CD4-positive, alpha-beta memory T cell (primary cell): ENCODE measurements at regions not wholly inside any gene's neighbourhood (a gene's known extent, or its start where the extent isn't known, plus 50 kb on each side); places are given as distances from the start of the nearest gene placed in this dataset.
A peak's percentile ranks its signal among the peaks of the same experiment; 100 is the strongest.

Experiments used
- CTCF ChIA-PET: fragments of 350-600 bp; sonication (Branson Sonifier 250); formaldehyde crosslinking; loops from one replicate; lab custom pipeline; 2021; ENCODE audit warnings: inconsistent platforms; ENCODE audit not compliant: partially characterized antibody; lab: Charles Lee
- POLR2A ChIA-PET: fragments of 350-600 bp; sonication (Branson Sonifier 250); formaldehyde crosslinking; loops from one replicate; lab custom pipeline; 2021; ENCODE audit not compliant: partially characterized antibody; lab: Charles Lee
- DNase-seq, 5 donors: peaks; one replicate each; pipeline versions ENCODE4 v3.0.0 to v3.0.0-alpha.2; 2020 to 2022; ENCODE audit warnings: mixed read lengths in 1 of 5
- H3K27ac ChIP-seq: one replicate; pipeline ENCODE4 v1.7.0; 2013; ENCODE audit warnings: low read depth, low read length
- H3K27me3 ChIP-seq: 2 replicates; pipeline ENCODE4 v1.7.0; 2013; ENCODE audit warnings: mild to moderate bottlenecking, low read length, moderate library complexity; ENCODE audit not compliant: insufficient read depth
- H3K36me3 ChIP-seq: 2 replicates; pipeline ENCODE4 v1.7.0; 2013; ENCODE audit warnings: mild to moderate bottlenecking, low read length, moderate library complexity; ENCODE audit not compliant: insufficient read depth
- H3K4me1 ChIP-seq: 2 replicates; pipeline ENCODE4 v1.7.0; 2013; ENCODE audit warnings: mild to moderate bottlenecking, low read length, moderate library complexity; ENCODE audit not compliant: insufficient read depth
- H3K4me3 ChIP-seq, 2 donors: one replicate each; pipeline ENCODE4 v1.7.0; 2013; ENCODE audit warnings: low read length in 2 of 2, mild to moderate bottlenecking in 1 of 2
- H3K9me3 ChIP-seq, 2 donors: one replicate each; pipeline ENCODE4 v1.7.0; 2013; ENCODE audit warnings: low read length in 2 of 2, control low read depth in 1 of 2; ENCODE audit not compliant: control insufficient read depth in 1 of 2
- H3K27ac Mint-ChIP-seq, 7 donors: one replicate each; pipeline ENCODE4 v1.8.0; 2020 to 2021; ENCODE audit warnings: mixed read lengths in 7 of 7, mild to moderate bottlenecking in 6 of 7, inconsistent platforms in 3 of 7, moderate library complexity in 3 of 7
- H3K27me3 Mint-ChIP-seq, 2 donors: one replicate each; pipeline ENCODE4 v1.8.0; 2020 to 2021; ENCODE audit warnings: mixed read lengths in 2 of 2
- H3K36me3 Mint-ChIP-seq, 2 donors: one replicate each; pipeline ENCODE4 v1.8.0; 2020 to 2021; ENCODE audit warnings: mixed read lengths in 2 of 2, inconsistent platforms in 1 of 2, mild to moderate bottlenecking in 1 of 2
- H3K4me1 Mint-ChIP-seq, 4 donors: one replicate each; pipeline ENCODE4 v1.8.0; 2020 to 2021; ENCODE audit warnings: mixed read lengths in 4 of 4, mild to moderate bottlenecking in 1 of 4
- H3K4me3 Mint-ChIP-seq, 8 donors: one replicate each; pipeline ENCODE4 v1.8.0; 2020 to 2021; ENCODE audit warnings: mixed read lengths in 8 of 8, mild to moderate bottlenecking in 7 of 8, moderate library complexity in 6 of 8, inconsistent platforms in 3 of 8
- H3K9me3 Mint-ChIP-seq, 8 donors: one replicate each; pipeline ENCODE4 v1.8.0; 2020 to 2021; ENCODE audit warnings: mixed read lengths in 8 of 8, mild to moderate bottlenecking in 5 of 8, inconsistent platforms in 3 of 8, moderate library complexity in 1 of 8
- intact Hi-C: fragments of 100-400 bp; cut with micrococcal nuclease; formaldehyde crosslinking; loops from one replicate; pipeline ENCODE4 v1.15.1; 2023

- no peaks in the 10 kb centered on the region for H3K4me1 Mint-ChIP-seq
- Histone ChIP-seq H3K36me3 (no peaks in the 10 kb centered on the region), H3K9me3 (no peaks in the 10 kb centered on the region), H3K27ac (no peak overlapping the region), H3K4me3 (no peak overlapping the region), H3K27me3 (no peaks in the 10 kb centered on the region), H3K4me1 (no peaks in the 10 kb centered on the region)
- peaks cover 13 to 32% of the 10 kb centered on the region in 2 donors for H3K27me3 Mint-ChIP-seq
- H3K36me3 Mint-ChIP-seq: no peaks in the 10 kb centered on the region
- H3K4me3 Mint-ChIP-seq: no peak overlapping the region
- POLR2A ChIA-PET: no interaction called here
- CTCF ChIA-PET: no interaction called here
- no peak overlapping the region for H3K27ac Mint-ChIP-seq
- intact Hi-C loops: no loop called here
- H3K9me3 Mint-ChIP-seq: peaks cover 0 to 7% (median 0%) of the 10 kb centered on the region in 8 donors
- no peak for DNase-seq
Observed at GRCh38 chr20:51156041-51156982, 133.4 kb upstream of the KCNG1 start.

- Histone ChIP-seq H3K4me3 (no peak overlapping the region), H3K27me3 (no peaks in the 10 kb centered on the region), H3K4me1 (no peaks in the 10 kb centered on the region), H3K9me3 (no peaks in the 10 kb centered on the region), H3K36me3 (no peaks in the 10 kb centered on the region), H3K27ac (no peak overlapping the region)
- H3K36me3 Mint-ChIP-seq: no peaks in the 10 kb centered on the region
- ChIA-PET CTCF (no interaction called here), POLR2A (no interaction called here)
- H3K9me3 Mint-ChIP-seq: peaks cover 0 to 7% (median 0%) of the 10 kb centered on the region in 8 donors
- H3K27me3 Mint-ChIP-seq: peaks cover 12 to 28% of the 10 kb centered on the region in 2 donors
- H3K4me1 Mint-ChIP-seq: no peaks in the 10 kb centered on the region
- intact Hi-C loops: no loop called here
- DNase-seq: no peak
- H3K4me3 Mint-ChIP-seq: no peak overlapping the region
- H3K27ac Mint-ChIP-seq: no peak overlapping the region
Observed at GRCh38 chr20:51154708-51155690, 132.1 kb upstream of the KCNG1 start.

DNA sequence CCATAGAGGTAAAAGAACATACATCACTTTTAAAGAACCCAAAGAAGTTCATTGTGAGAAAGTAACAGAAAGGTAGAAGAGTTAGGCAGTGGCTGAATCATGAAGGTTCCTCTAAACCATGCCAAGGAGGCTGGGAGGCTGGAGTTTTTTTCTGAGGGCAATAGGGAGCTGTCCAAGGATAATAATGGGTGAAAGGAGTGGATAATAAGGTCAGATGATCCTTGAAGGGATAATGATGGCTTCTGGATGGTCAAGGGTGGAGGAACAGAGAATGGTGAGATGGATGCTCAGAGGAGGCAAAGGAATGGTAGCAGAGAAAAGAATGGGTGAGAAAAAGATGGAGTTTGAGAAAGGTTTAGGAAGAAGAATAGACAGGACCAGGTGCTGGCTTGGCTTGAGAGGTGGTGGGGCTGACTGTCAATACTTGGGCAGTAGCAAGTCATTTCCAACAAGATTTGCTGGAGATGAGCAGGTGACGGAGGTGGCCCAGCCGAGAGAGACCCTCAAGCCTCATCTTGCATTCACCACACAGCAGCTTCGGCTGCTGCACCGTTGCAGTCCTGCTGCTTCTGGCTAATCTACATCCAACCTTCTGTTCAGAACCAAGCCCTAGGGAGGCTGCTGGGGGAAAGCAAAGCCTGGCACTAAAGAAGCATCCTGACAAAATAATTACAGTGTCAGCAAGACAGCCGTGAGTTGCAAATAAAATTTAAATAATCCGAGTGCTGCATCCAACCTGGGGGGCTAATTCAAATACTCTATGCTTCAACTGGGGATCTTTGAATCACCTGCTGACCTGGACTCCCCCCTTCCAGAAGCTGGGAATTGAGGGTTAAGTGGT lies 131.2 kb upstream of the KCNG1 start:
- no peak for DNase-seq
- peaks cover 0 to 7% (median 0%) of the 10 kb centered on the region in 8 donors for H3K9me3 Mint-ChIP-seq
- H3K27me3 Mint-ChIP-seq: peaks cover 10 to 22% of the 10 kb centered on the region in 2 donors
- H3K36me3 Mint-ChIP-seq: no peaks in the 10 kb centered on the region
- H3K27ac ChIP-seq: no peak overlapping the region
- POLR2A ChIA-PET: no interaction called here
- H3K27me3 ChIP-seq: no peaks in the 10 kb centered on the region
- H3K9me3 ChIP-seq: no peaks in the 10 kb centered on the region
- intact Hi-C loops: no loop called here
- no peaks in the 10 kb centered on the region for H3K4me1 ChIP-seq
- peak overlapping the region in 1 of 7 donors; percentile 28 for H3K27ac Mint-ChIP-seq
- no peaks in the 10 kb centered on the region for H3K36me3 ChIP-seq
- no peak overlapping the region for H3K4me3 Mint-ChIP-seq
- no peaks in the 10 kb centered on the region for H3K4me1 Mint-ChIP-seq
- CTCF ChIA-PET: no interaction called here
- no peak overlapping the region for H3K4me3 ChIP-seq

DNA sequence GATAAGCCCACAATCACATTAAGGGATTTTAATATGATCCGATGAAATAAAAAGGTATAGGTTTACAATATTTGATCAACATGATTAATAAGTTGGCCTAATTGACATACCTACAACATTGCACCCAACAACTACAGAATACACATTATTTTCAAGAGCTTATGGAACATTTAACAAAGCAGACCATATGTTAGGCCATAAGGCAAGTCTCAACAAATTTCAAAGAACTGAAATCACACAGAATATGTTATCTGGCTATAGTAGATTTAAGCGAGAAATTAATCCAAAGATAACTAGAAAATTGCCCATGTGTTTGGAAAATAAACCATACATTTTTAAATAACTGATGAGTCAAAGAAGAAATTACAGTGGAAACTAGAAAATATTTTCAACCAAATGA lies 126.0 kb upstream of the KCNG1 start:
- intact Hi-C loops: no loop called here
- H3K27ac ChIP-seq: no peak overlapping the region
- no peak overlapping the region for H3K27ac Mint-ChIP-seq

DNA sequence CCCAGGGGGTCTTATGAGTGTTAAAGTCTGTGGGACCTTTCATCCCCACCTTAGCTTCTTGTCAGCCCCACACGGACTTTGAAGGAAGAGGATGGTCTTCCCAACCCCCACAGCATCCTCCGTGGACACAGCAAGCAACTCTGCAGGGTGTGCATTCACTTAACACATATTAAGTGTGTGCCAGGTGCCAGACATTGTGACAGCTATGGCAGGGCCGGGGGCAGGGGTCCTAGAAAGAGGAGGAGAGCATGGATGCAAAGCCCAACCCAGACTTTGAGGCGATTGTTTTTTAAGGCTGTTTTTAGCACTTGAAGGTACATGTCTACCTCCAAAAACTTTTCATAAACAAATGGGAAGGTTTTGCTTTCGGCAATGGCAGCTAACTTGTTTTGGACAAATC lies 121.6 kb upstream of the KCNG1 start:
- no peak overlapping the region for H3K27ac ChIP-seq
- no peaks in the 10 kb centered on the region for H3K4me1 ChIP-seq
- Mint-ChIP-seq H3K9me3 (peaks cover 0 to 16% (median 10%) of the 10 kb centered on the region in 8 donors), H3K27ac (no peak overlapping the region), H3K36me3 (no peaks in the 10 kb centered on the region), H3K4me1 (peaks cover 0 to 1% (median 0%) of the 10 kb centered on the region in 4 donors), H3K27me3 (peaks cover 24 to 26% of the 10 kb centered on the region in 2 donors), H3K4me3 (no peak overlapping the region)
- no peaks in the 10 kb centered on the region for H3K9me3 ChIP-seq
- no peaks in the 10 kb centered on the region for H3K36me3 ChIP-seq
- no peak overlapping the region for H3K4me3 ChIP-seq
- ChIA-PET CTCF (interaction anchor here (0.9 kb wide), 1 partner anchor 9 kb away, joined by 3 read pairs; no protein-coding TSS in a partner anchor), POLR2A (no interaction called here)
- intact Hi-C loops: no loop called here
- no peak for DNase-seq
- H3K27me3 ChIP-seq: peaks cover 4% of the 10 kb centered on the region

More for the DNA sequence above, 126.0 kb upstream of the KCNG1 start:
- Histone ChIP-seq H3K4me3 (no peak overlapping the region), H3K4me1 (no peaks in the 10 kb centered on the region), H3K9me3 (no peaks in the 10 kb centered on the region), H3K27me3 (peaks cover 4% of the 10 kb centered on the region), H3K36me3 (no peaks in the 10 kb centered on the region)
- peaks cover 0 to 1% (median 0%) of the 10 kb centered on the region in 4 donors for H3K4me1 Mint-ChIP-seq
- no peak overlapping the region for H3K4me3 Mint-ChIP-seq
- ChIA-PET POLR2A (no interaction called here), CTCF (no interaction called here)
- no peaks in the 10 kb centered on the region for H3K36me3 Mint-ChIP-seq
- no peak for DNase-seq
- peaks cover 15 to 21% of the 10 kb centered on the region in 2 donors for H3K27me3 Mint-ChIP-seq
- H3K9me3 Mint-ChIP-seq: peaks cover 0 to 20% (median 10%) of the 10 kb centered on the region in 8 donors

DNA sequence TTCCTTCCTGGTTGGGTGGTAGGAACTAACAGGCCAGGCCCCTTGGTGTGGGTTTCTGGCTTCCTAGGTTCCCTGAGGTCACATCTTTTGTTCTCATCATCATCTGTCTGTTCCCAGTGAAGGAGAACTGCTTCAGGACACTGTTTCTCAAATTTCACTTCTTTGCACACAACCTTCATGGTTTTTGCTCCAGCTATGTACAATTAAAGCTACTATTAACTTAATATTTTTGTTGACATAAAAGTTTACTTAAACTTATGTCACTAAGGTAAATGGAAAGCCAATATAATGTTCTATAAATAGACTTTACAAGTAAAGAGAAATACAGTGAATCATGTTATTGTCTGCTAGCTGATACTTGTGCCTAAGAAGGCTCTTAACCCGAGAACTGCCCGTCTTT lies 120.7 kb upstream of the KCNG1 start:
- peaks cover 0 to 16% (median 10%) of the 10 kb centered on the region in 8 donors for H3K9me3 Mint-ChIP-seq
- Histone ChIP-seq H3K4me3 (no peak overlapping the region), H3K27ac (no peak overlapping the region), H3K36me3 (no peaks in the 10 kb centered on the region), H3K9me3 (no peaks in the 10 kb centered on the region), H3K27me3 (peaks cover 4% of the 10 kb centered on the region), H3K4me1 (no peaks in the 10 kb centered on the region)
- H3K4me3 Mint-ChIP-seq: no peak overlapping the region
- POLR2A ChIA-PET: interaction anchor here (0.6 kb wide), 1 partner anchor 982 kb away, joined by 3 read pairs; no protein-coding TSS in a partner anchor
- no peak overlapping the region for H3K27ac Mint-ChIP-seq
- intact Hi-C loops: no loop called here
- peaks cover 0 to 1% (median 0%) of the 10 kb centered on the region in 4 donors for H3K4me1 Mint-ChIP-seq
- CTCF ChIA-PET: interaction anchor here (0.9 kb wide), 1 partner anchor 8 kb away, joined by 3 read pairs; no protein-coding TSS in a partner anchor
- DNase-seq: no peak
- no peaks in the 10 kb centered on the region for H3K36me3 Mint-ChIP-seq
- peaks cover 25 to 27% of the 10 kb centered on the region in 2 donors for H3K27me3 Mint-ChIP-seq
